ENCODE measurements at regions not wholly inside any gene's neighbourhood (a gene's known extent, or its start where the extent isn't known, plus 50 kb on each side); places are given as distances from the start of the nearest gene placed in this dataset.

- no peaks in the 10 kb centered on the region for H3K36me3 ChIP-seq (ENCODE audit: control insufficient read depth in 2 of 2, insufficient read depth in 1 of 2, low read length in 2 of 2)
- H3K4me3 ChIP-seq (ENCODE audit: low read depth, low read length): no peak overlapping the region
- H3K27ac ChIP-seq (ENCODE audit: extremely low read depth, low read depth, low read length): no peak overlapping the region
- no peaks in the 10 kb centered on the region for H3K9me3 ChIP-seq (ENCODE audit: control insufficient read depth, insufficient read depth, low read depth, low read length)
- TF ChIP-seq ZNF449 (tag by site-specific recombination; IDR thresholded peaks at IDR 0.05): no peak
- no peak for TF ChIP-seq ZNF19 (tag by site-specific recombination; IDR thresholded peaks at IDR 0.05; ENCODE audit: low read depth)
- no peak for TF ChIP-seq HIC1 (tag by site-specific recombination; IDR thresholded peaks at IDR 0.05)
- TF ChIP-seq KLF8 (tag by site-specific recombination; IDR thresholded peaks at IDR 0.05): no peak
- no peak for TF ChIP-seq ZNF660 (tag by site-specific recombination; IDR thresholded peaks at IDR 0.05)
- TF ChIP-seq ZNF600 (tag by site-specific recombination; IDR thresholded peaks at IDR 0.05): no peak
- no peak for TF ChIP-seq IKZF3 (tag by site-specific recombination; IDR thresholded peaks at IDR 0.05)
- H3K4me1 ChIP-seq (ENCODE audit: control insufficient read depth, insufficient read depth, low read length): no peaks in the 10 kb centered on the region
- CTCF ChIA-PET: no interaction called here
- POLR2A ChIA-PET: no interaction called here
Measured at GRCh38 chr4:4914059-4914820, 54.8 kb downstream of the MSX1 start.

- TF ChIP-seq ZNF18 (tag by site-specific recombination; IDR thresholded peaks at IDR 0.05): no peak
- no peak for TF ChIP-seq ATF2 (tag by site-specific recombination; IDR thresholded peaks at IDR 0.05; ENCODE audit: low read depth)
- no peak for TF ChIP-seq ZNF639 (tag by site-specific recombination; IDR thresholded peaks at IDR 0.05)
- no peak for TF ChIP-seq ZNF658 (tag by site-specific recombination; IDR thresholded peaks at IDR 0.05)
- no peak for TF ChIP-seq ZNF10 (tag by site-specific recombination; IDR thresholded peaks at IDR 0.05)
- TF ChIP-seq ZNF248 (tag by site-specific recombination; IDR thresholded peaks at IDR 0.05): no peak
- no peak for TF ChIP-seq ZNF560 (tag by site-specific recombination; IDR thresholded peaks at IDR 0.05; ENCODE audit: borderline replicate concordance)
- no peak for TF ChIP-seq ZBTB1 (tag by site-specific recombination; IDR thresholded peaks at IDR 0.05)
- TF ChIP-seq ZNF629 (tag by site-specific recombination; IDR thresholded peaks at IDR 0.05): no peak
- no peak for TF ChIP-seq ZSCAN18 (tag by site-specific recombination; IDR thresholded peaks at IDR 0.05)
- Histone ChIP-seq H3K9me3 (ENCODE audit: control insufficient read depth, insufficient read depth, low read depth, low read length) (no peaks in the 10 kb centered on the region), H3K36me3 (ENCODE audit: control insufficient read depth in 2 of 2, insufficient read depth in 1 of 2, low read length in 2 of 2) (no peaks in the 10 kb centered on the region), H3K4me1 (ENCODE audit: control insufficient read depth, insufficient read depth, low read length) (no peaks in the 10 kb centered on the region), H3K27ac (ENCODE audit: extremely low read depth, low read depth, low read length) (no peak overlapping the region), H3K4me3 (ENCODE audit: low read depth, low read length) (no peak overlapping the region)
- CTCF ChIA-PET: no interaction called here
- POLR2A ChIA-PET: no interaction called here
Measured at GRCh38 chr4:4914965-4915845, 55.7 kb downstream of the MSX1 start.
